ENCODE measurements at regions not wholly inside any gene's neighbourhood (a gene's known extent, or its start where the extent isn't known, plus 50 kb on each side); places are given as distances from the start of the nearest gene placed in this dataset.

DNA sequence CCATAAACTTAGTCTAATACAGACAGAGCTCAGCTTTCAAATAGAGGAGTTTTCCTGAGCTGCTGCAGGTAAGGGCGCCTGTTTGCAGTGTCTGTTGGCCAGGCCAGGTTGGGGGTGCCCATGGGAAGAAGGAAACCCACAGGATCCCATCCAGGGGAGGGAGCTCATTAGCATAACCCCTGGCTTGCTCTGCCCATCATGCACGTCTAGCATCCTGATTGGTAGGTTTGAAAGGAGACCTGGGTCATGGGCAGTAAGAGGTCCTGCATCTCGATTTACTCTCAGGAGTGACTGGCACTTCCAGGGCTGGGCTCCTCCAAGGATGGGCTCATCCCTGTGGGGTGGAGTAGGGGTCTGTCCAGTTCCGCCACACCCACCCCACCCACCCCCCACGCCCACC lies 103.7 kb upstream of the CLDN14 start:
- TF ChIP-seq, protein P1, sequence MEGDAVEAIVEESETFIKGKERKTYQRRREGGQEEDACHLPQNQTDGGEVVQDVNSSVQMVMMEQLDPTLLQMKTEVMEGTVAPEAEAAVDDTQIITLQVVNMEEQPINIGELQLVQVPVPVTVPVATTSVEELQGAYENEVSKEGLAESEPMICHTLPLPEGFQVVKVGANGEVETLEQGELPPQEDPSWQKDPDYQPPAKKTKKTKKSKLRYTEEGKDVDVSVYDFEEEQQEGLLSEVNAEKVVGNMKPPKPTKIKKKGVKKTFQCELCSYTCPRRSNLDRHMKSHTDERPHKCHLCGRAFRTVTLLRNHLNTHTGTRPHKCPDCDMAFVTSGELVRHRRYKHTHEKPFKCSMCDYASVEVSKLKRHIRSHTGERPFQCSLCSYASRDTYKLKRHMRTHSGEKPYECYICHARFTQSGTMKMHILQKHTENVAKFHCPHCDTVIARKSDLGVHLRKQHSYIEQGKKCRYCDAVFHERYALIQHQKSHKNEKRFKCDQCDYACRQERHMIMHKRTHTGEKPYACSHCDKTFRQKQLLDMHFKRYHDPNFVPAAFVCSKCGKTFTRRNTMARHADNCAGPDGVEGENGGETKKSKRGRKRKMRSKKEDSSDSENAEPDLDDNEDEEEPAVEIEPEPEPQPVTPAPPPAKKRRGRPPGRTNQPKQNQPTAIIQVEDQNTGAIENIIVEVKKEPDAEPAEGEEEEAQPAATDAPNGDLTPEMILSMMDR (IDR thresholded peaks at IDR 0.05; ENCODE audit: low read depth, low read length) = no peak
- no peak for TF ChIP-seq EZH2phosphoT487 (IDR thresholded peaks at IDR 0.05; ENCODE audit: low read depth)
